K562 (cell line): ENCODE measurements at regions not wholly inside any gene's neighbourhood (a gene's known extent, or its start where the extent isn't known, plus 50 kb on each side); places are given as distances from the start of the nearest gene placed in this dataset.

ENCODE experiments used
- ATAC-seq: fragments of 200-7000 bp; cut with Tn5 transposase; 3 replicates; pipeline ENCODE4 v1.9.1; 2020; ENCODE audit warnings: moderate library complexity
- BruUV-seq: library from RNA; stranded (reverse); fragments of 400-500 nt; replicated peaks from 2 replicates; lab custom pipeline; 2021; lab: Mats Ljungman, UMichigan
- CTCF ChIA-PET: fragments of 300-600 bp; formaldehyde crosslinking; extraction: SDS; loops from one replicate; lab custom pipeline; 2021; ENCODE audit warnings: low intra/inter-chr PET ratio; lab: Yijun Ruan, JAX
- POLR2A ChIA-PET: fragments of 300-600, 350-650 bp; sonication (Branson Sonifier 250); formaldehyde crosslinking; extraction: SDS; loops from one replicate; lab custom pipeline; 2021; ENCODE audit warnings: antibody characterized with exemption, inconsistent platforms; lab: Yijun Ruan, JAX
- DNase-seq, 4 experiments: peaks; one replicate each; pipeline versions ENCODE4 v3.0.0 to v3.0.0-alpha.2; 2011 to 2018; ENCODE audit warnings: low spot score in 3 of 4, mixed read lengths in 3 of 4; ENCODE audit errors: extremely low read depth in 1 of 4
- FAIRE-seq: peaks from 2 replicates; lab custom pipeline; 2011; peaks lifted over from hg19 to GRCh38; lab: Jason Lieb, UNC
- H2AFZ ChIP-seq: 2 replicates; pipeline ENCODE4 v1.6.0; 2011; ENCODE audit warnings: low read depth, low read length, control low read depth, inconsistent platforms
- H3K27ac ChIP-seq: fragments of 200-600 bp; 3 replicates; pipeline ENCODE4 v1.8.0; 2011; ENCODE audit warnings: low read depth, mild to moderate bottlenecking, control low read depth, inconsistent platforms, low read length, moderate library complexity, mixed read lengths; ENCODE audit errors: extremely low read depth
- H3K27me3 ChIP-seq, 2 experiments: fragments of 300-600 bp in 1 of 2; 2 replicates in 1 of 2; 3 replicates in 1 of 2; pipeline versions ENCODE4 v1.6.0 to v1.8.0; 2011; ENCODE audit warnings: inconsistent platforms in 2 of 2, low read length in 2 of 2, mild to moderate bottlenecking in 1 of 2, mixed read lengths in 1 of 2, moderate library complexity in 1 of 2; ENCODE audit not compliant: control insufficient read depth in 2 of 2, insufficient read depth in 2 of 2
- H3K36me3 ChIP-seq: fragments of 300-600 bp; 3 replicates; pipeline ENCODE4 v1.8.0; 2011; ENCODE audit warnings: mild to moderate bottlenecking, low read length, inconsistent platforms; ENCODE audit not compliant: control insufficient read depth, insufficient read depth
- H3K4me1 ChIP-seq, 2 experiments: fragments of 200-600 bp in 1 of 2; replicated peaks in 1 of 2; 2 replicates in 1 of 2; 3 replicates in 1 of 2; pipeline versions ENCODE4 v1.5.1 to v1.8.0; 2011; ENCODE audit warnings: inconsistent platforms in 2 of 2, low read length in 2 of 2, mild to moderate bottlenecking in 1 of 2, mixed read lengths in 1 of 2, moderate library complexity in 1 of 2; ENCODE audit not compliant: control insufficient read depth in 2 of 2, insufficient read depth in 2 of 2
- H3K4me2 ChIP-seq: 2 replicates; pipeline ENCODE4 v1.6.1; 2011; ENCODE audit warnings: low read length, control low read depth, inconsistent platforms, mixed read lengths; ENCODE audit not compliant: insufficient read depth
- H3K4me3 ChIP-seq: fragments of 200-600 bp; sonication (generic), shearing (Covaris generic); 2 replicates; pipeline ENCODE4 v1.5.1; 2016; ENCODE audit warnings: control low read depth, inconsistent platforms
- H3K79me2 ChIP-seq: fragments of 200-600 bp; 3 replicates; pipeline ENCODE4 v1.8.0; 2011; ENCODE audit warnings: low read length, inconsistent platforms; ENCODE audit not compliant: control insufficient read depth, insufficient read depth
- H3K9ac ChIP-seq, 2 experiments: 2 replicates each; pipeline versions ENCODE4 v1.6.0 to v1.6.1; 2011; ENCODE audit warnings: low read depth in 2 of 2, low read length in 2 of 2, control low read depth in 1 of 2, inconsistent platforms in 1 of 2, mild to moderate bottlenecking in 1 of 2, mixed read lengths in 1 of 2; ENCODE audit not compliant: insufficient read depth in 1 of 2
- H3K9me1 ChIP-seq: one replicate; pipeline ENCODE4 v1.6.0; 2011; ENCODE audit warnings: inconsistent platforms, mild to moderate bottlenecking, low read length, moderate library complexity; ENCODE audit not compliant: control insufficient read depth, insufficient read depth
- H3K9me3 ChIP-seq: replicated peaks from 2 replicates; pipeline ENCODE4 v1.5.1; 2011; ENCODE audit warnings: low read depth, low read length, inconsistent platforms; ENCODE audit not compliant: control insufficient read depth, insufficient read depth
- H4K20me1 ChIP-seq: replicated peaks from 2 replicates; pipeline ENCODE4 v1.6.1; 2011; ENCODE audit warnings: low read length, inconsistent platforms, mixed read lengths; ENCODE audit not compliant: control insufficient read depth, insufficient read depth
- E2F3 ChIP-seq: fragments of 250-450 bp; sonication (Bioruptor Pico); IDR thresholded peaks from 2 replicates; pipeline ENCODE4 v1.4.0; 2020; ENCODE audit warnings: mild to moderate bottlenecking
- ELK3 ChIP-seq: fragments of 450-650 bp; formaldehyde crosslinking; IDR thresholded peaks from 2 replicates; pipeline ENCODE4 v1.4.0; 2020; ENCODE audit warnings: mild to moderate bottlenecking
- FOXK1 ChIP-seq: sonication (generic); formaldehyde crosslinking; IDR thresholded peaks from 2 replicates; pipeline ENCODE4 v1.8.0; 2022; ENCODE audit warnings: missing genetic modification reagents, mild to moderate bottlenecking, borderline replicate concordance
- KHSRP ChIP-seq: fragments of 450-650 bp; IDR thresholded peaks from 2 replicates; pipeline ENCODE4 v1.6.1; 2017
- MAFK ChIP-seq: IDR thresholded peaks from 2 replicates; pipeline ENCODE4 v1.6.1; 2011; ENCODE audit warnings: low read length, improper control_type of control experiment
- MEIS2 ChIP-seq: fragments of 450-650 bp; IDR thresholded peaks from 2 replicates; pipeline ENCODE4 v1.6.1; 2014; ENCODE audit warnings: mild to moderate bottlenecking; ENCODE audit not compliant: partially characterized antibody
- MYNN ChIP-seq, 2 experiments: sonication (generic); formaldehyde crosslinking in 1 of 2; IDR thresholded peaks; 2 replicates each; pipeline versions ENCODE4 v1.5.0 to v1.6.1; 2016 to 2020; ENCODE audit warnings: antibody characterized with exemption in 1 of 2, missing genetic modification reagents in 1 of 2
- NFIC ChIP-seq: fragments of 450-650 bp; IDR thresholded peaks from 2 replicates; pipeline ENCODE4 v1.6.1; 2017; ENCODE audit warnings: mild to moderate bottlenecking, inconsistent platforms
- THRB ChIP-seq: fragments of 450-650 bp; formaldehyde crosslinking; conservative IDR thresholded peaks from 2 replicates; pipeline ENCODE4 v1.4.0; 2022; ENCODE audit warnings: mild to moderate bottlenecking, missing genetic modification characterization
- TRIM28 ChIP-seq: fragments of 450-650 bp; IDR thresholded peaks from 2 replicates; pipeline ENCODE4 v1.6.1; 2017
- XRCC5 ChIP-seq: fragments of 200-400 bp; formaldehyde crosslinking; IDR thresholded peaks from 2 replicates; pipeline ENCODE4 v1.6.1; 2017; ENCODE audit warnings: low read depth, mild to moderate bottlenecking, low read length
- ZNF316 ChIP-seq: fragments of 450-650 bp; IDR thresholded peaks from 2 replicates; pipeline ENCODE4 v1.6.1; 2016
- ZNF41 ChIP-seq: fragments of 250-450 bp; sonication (Bioruptor Pico); conservative IDR thresholded peaks from 2 replicates; pipeline ENCODE4 v1.4.0; 2020; ENCODE audit warnings: mild to moderate bottlenecking
- WGBS: fragments of 100-300 bp; shearing (Covaris generic); methylation state at CpG from one replicate; pipeline ENCODE4 v1.1.6; 2016; ENCODE audit warnings: low coverage, mixed read lengths; ENCODE audit not compliant: insufficient coverage; ENCODE audit errors: missing lambda C conversion rate; 5-methylcytosine and 5-hydroxymethylcytosine counted together
- in situ Hi-C: fragments of 300-500 bp; cut with MboI; formaldehyde crosslinking; loops from 4 replicates; pipeline ENCODE4 v1.15.0; 2018; ENCODE audit warnings: inconsistent platforms, mixed read lengths
- intact Hi-C: fragments of 100-400 bp; cut with micrococcal nuclease; formaldehyde crosslinking; loops from 2 replicates; pipeline ENCODE4 v1.14.2; 2022
- TF ChIP-seq, protein P1 (sequence below): fragments of 450-650 bp; formaldehyde crosslinking; IDR thresholded peaks from 2 replicates; pipeline ENCODE4 v1.4.0; 2020; ENCODE audit warnings: mild to moderate bottlenecking, moderate library complexity

DNA sequence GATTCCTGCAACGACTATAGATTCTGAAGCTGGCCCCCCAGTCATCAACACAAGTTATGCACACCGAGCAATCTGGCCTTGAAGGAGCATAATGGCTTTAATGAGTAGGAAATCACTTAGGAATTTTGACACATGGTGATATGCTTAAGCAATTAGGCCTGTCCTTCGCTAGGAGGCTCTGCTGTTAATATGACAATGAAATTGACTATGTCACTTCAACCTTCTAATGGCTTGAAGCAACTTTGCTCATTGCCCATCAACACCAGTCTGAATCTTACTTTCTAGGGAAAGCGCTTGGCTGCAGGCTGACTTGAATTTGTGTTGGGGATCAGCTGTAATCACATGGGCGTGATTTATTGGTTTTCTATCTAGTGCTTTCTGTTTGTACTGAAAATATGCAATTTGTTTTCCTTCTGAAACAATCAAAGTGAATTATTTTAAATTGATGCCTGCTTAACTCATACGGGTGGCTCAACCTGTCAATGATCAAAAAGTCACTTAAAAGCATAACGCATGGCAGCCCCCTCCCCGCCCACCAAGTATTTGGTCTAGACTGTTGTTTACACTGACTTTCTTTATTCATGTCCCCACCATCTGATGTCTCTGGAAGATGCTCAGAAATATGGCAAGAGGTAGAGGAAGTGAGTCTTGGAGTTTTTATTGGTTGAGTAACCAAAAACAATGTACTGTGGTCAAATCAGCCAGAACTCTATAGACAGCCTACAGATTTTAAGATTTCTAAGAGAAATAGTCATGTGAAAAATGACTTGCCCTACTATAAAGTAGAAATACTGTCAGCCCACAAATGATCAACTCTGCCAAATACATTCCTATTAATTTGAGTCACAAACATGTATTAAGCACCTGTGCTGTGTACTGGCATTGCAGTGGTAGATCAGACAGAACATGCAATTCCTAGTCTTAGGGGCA, 344.9 kb downstream of the RBM43 start:
- Histone ChIP-seq H3K9me3 (no peaks in the 10 kb centered on the region), H3K4me1 (no peaks in the 10 kb centered on the region), H3K27me3 (no peaks in the 10 kb centered on the region)
- TF ChIP-seq FOXK1 (CRISPR knock-in tag) (no peak), E2F3 (no peak), ZNF41 (CRISPR knock-in tag) (no peak), THRB (CRISPR knock-in tag) (no peak), KHSRP (no peak), TRIM28 (no peak), ELK3 (CRISPR knock-in tag) (no peak), MEIS2 (no peak), MAFK (no peak), ZNF316 (no peak), MYNN (IDR thresholded peaks at IDR 0.05) (no peak), MYNN (CRISPR knock-in tag; IDR thresholded peaks at IDR 0.05) (no peak), NFIC (no peak), XRCC5 (no peak)
- TF ChIP-seq, protein P1, sequence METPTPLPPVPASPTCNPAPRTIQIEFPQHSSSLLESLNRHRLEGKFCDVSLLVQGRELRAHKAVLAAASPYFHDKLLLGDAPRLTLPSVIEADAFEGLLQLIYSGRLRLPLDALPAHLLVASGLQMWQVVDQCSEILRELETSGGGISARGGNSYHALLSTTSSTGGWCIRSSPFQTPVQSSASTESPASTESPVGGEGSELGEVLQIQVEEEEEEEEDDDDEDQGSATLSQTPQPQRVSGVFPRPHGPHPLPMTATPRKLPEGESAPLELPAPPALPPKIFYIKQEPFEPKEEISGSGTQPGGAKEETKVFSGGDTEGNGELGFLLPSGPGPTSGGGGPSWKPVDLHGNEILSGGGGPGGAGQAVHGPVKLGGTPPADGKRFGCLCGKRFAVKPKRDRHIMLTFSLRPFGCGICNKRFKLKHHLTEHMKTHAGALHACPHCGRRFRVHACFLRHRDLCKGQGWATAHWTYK (CRISPR knock-in tag), result no peak
- TF ChIP-seq, all 486 proteins: peak for 0
- ATAC-seq (no peak), FAIRE-seq (no peak), DNase-seq (no peak)
- intact Hi-C loops (no loop called here), in situ Hi-C loops (no loop called here)
- Histone ChIP-seq H3K79me2 (no peaks in the 10 kb centered on the region), H3K36me3 (no peaks in the 10 kb centered on the region), H3K9me1 (no peaks in the 10 kb centered on the region), H3K9ac (no peak overlapping the region), H3K27ac (no peak overlapping the region), H2AFZ (no peak overlapping the region), H4K20me1 (no peaks in the 10 kb centered on the region), H3K4me2 (no peak overlapping the region), H3K4me3 (no peak overlapping the region)
- ChIA-PET CTCF (no interaction called here), POLR2A (no interaction called here)
- no TSS peak for BruUV-seq
- WGBS, result 2% methylated on average over 8 of the region's 8 CpGs
